D721Med (cell line): ENCODE measurements at regions not wholly inside any gene's neighbourhood (a gene's known extent, or its start where the extent isn't known, plus 50 kb on each side); places are given as distances from the start of the nearest gene placed in this dataset.

Source experiments
- DNase-seq: peaks from one replicate; pipeline ENCODE4 v3.0.0; 2011; ENCODE audit warnings: low spot score; ENCODE audit not compliant: insufficient read length
- FAIRE-seq: peaks from 2 replicates; lab custom pipeline; 2011; peaks lifted over from hg19 to GRCh38; lab: Jason Lieb, UNC
- CTCF ChIP-seq: IDR thresholded peaks from 2 replicates; pipeline ENCODE4 v1.5.1; 2012; ENCODE audit warnings: mild to moderate bottlenecking, control low read depth; ENCODE audit not compliant: insufficient read depth; ENCODE audit errors: missing control alignments

DNA sequence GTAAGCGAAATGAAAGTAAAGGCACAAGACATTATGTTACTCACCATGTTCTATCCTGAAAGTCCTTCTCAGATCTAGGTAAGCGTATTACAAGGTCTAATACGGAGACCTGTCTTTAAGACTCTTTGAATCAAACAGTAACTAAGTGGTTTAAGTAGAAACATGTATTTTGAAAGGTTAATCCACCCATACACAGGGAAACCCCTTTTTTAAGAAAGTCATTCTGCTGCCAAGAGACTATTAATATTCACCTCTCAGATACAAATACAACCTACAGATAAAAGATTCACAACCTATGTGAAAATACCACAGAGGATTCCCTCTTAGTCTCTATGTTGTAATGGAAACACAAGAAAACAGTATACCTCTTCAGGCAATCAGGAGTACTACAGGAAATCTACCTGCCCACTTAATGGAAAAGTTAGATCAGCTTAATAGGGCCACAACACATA, 63.2 kb upstream of the TNIP3 start:
- no peak for TF ChIP-seq CTCF
- DNase-seq (no peak), FAIRE-seq (peak; percentile 25)

- TF ChIP-seq CTCF: no peak
- no peak for DNase-seq
- no peak for FAIRE-seq
Measured at GRCh38 chr4:121226362-121226761, 62.2 kb upstream of the TNIP3 start.

GRCh38 chr4:121221608-121222007, 57.5 kb upstream of the TNIP3 start:
- DNase-seq (no peak), FAIRE-seq (no peak)
- TF ChIP-seq CTCF: no peak

GRCh38 chr4:121221201-121221600, 57.1 kb upstream of the TNIP3 start:
- no peak for DNase-seq
- TF ChIP-seq CTCF: no peak
- FAIRE-seq: no peak

DNA sequence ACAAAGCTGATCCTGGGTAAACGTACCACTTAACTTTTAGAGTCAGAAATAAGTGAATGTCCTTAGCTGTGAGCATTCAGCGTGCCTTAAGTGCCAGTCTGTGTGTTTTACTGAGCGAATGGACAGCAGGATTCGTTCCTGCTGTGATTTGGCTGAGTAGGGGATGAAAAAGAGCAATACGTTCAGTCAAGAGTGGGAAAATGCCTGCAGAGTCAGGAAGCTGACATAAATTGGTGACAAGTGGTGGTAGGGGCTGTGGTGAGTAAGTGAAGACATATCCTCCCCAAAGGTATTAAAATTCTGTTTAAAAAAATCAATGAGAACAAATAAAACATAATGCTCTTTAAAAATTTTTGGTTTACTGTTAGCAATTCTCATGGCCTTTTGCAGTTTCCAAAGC, 56.6 kb upstream of the TNIP3 start:
- FAIRE-seq: no peak
- TF ChIP-seq CTCF: no peak
- no peak for DNase-seq

- FAIRE-seq (no peak), DNase-seq (no peak)
- no peak for TF ChIP-seq CTCF
Measured at GRCh38 chr4:121219227-121219626, 55.1 kb upstream of the TNIP3 start.

DNA sequence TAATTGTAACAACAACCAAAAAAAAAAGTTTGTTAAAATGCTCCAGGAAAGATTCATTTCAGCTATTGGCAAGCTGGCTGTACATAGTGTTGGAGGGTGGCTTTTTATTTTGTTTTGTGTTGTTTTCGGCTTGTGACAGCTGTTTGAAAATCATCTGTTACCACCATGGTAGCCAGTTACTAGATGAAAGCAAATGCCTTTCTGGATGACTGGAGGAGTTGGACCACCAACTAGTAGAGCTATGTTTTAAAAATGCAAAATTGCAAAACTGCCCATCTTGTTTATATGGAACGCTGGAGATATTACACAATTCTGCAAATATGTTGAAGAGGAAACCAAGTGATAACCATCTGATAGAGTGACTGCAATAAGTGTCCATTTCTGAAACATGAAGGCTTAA, 53.2 kb upstream of the TNIP3 start:
- no peak for DNase-seq
- no peak for TF ChIP-seq CTCF
- FAIRE-seq: no peak
